Neural cell (in vitro differentiated cells): ENCODE measurements at regions not wholly inside any gene's neighbourhood (a gene's known extent, or its start where the extent isn't known, plus 50 kb on each side); places are given as distances from the start of the nearest gene placed in this dataset.

Experiments
- H2AFZ ChIP-seq: fragments of 200-600, 300-800 bp; sonication (generic), shearing (Covaris generic); 2 replicates; pipeline ENCODE4 v1.6.0; 2014; ENCODE audit warnings: low read depth, mild to moderate bottlenecking, antibody characterized with exemption, low read length, moderate library complexity
- H3F3A ChIP-seq: fragments of 200-600 bp; shearing (Covaris generic); 2 replicates; pipeline ENCODE4 v1.6.1; 2016; ENCODE audit warnings: mild to moderate bottlenecking, moderate library complexity, mixed read lengths, antibody characterized with exemption, low read length; ENCODE audit not compliant: insufficient read depth, poor library complexity, severe bottlenecking
- H3K27ac ChIP-seq: fragments of 200-600, 300-800 bp; sonication (generic), shearing (Covaris generic); 2 replicates; pipeline ENCODE4 v1.5.1; 2014; ENCODE audit warnings: mild to moderate bottlenecking, low read length, moderate library complexity
- H3K27me3 ChIP-seq: fragments of 300-800, 200-600 bp; sonication (generic), shearing (Covaris generic); 2 replicates; pipeline ENCODE4 v1.6.0; 2014; ENCODE audit warnings: mild to moderate bottlenecking, low read depth, low read length, moderate library complexity; ENCODE audit not compliant: insufficient read depth
- H3K36me3 ChIP-seq: fragments of 300-800, 200-600 bp; sonication (generic), shearing (Covaris generic); 2 replicates; pipeline ENCODE4 v1.5.1; 2014; ENCODE audit warnings: mild to moderate bottlenecking, antibody characterized with exemption, low read length, moderate library complexity; ENCODE audit not compliant: insufficient read depth
- H3K4me2 ChIP-seq: fragments of 300-800, 200-600 bp; sonication (generic), shearing (Covaris generic); 2 replicates; pipeline ENCODE4 v1.6.0; 2014; ENCODE audit warnings: mild to moderate bottlenecking, low read length
- H3K4me3 ChIP-seq: fragments of 300-800, 200-600 bp; sonication (generic), shearing (Covaris generic); 2 replicates; pipeline ENCODE4 v1.5.1; 2014; ENCODE audit warnings: mild to moderate bottlenecking, low read length, moderate library complexity
- H3K79me2 ChIP-seq: fragments of 200-600 bp; shearing (Covaris generic); replicated peaks from 2 replicates; pipeline ENCODE4 v1.6.0; 2014; ENCODE audit warnings: mild to moderate bottlenecking, low read length, moderate library complexity; ENCODE audit not compliant: insufficient read depth
- H3K9ac ChIP-seq: fragments of 300-800, 200-600 bp; sonication (generic), shearing (Covaris generic); 2 replicates; pipeline ENCODE4 v1.6.1; 2016; ENCODE audit warnings: mild to moderate bottlenecking, low read length, mixed read lengths
- H3K9me2 ChIP-seq: fragments of 200-600 bp; shearing (Covaris generic); 2 replicates; pipeline ENCODE4 v1.6.1; 2016; ENCODE audit warnings: mild to moderate bottlenecking, low read length, mixed read lengths; ENCODE audit not compliant: insufficient read depth
- H3K9me3 ChIP-seq: fragments of 200-600, 300-800 bp; sonication (generic), shearing (Covaris generic); 2 replicates; pipeline ENCODE4 v1.6.1; 2016; ENCODE audit warnings: mild to moderate bottlenecking, mixed run types, low read length, moderate library complexity, mixed read lengths
- H4K20me1 ChIP-seq: fragments of 200-600 bp; shearing (Covaris generic); 2 replicates; pipeline ENCODE4 v1.6.1; 2016; ENCODE audit warnings: mild to moderate bottlenecking, mixed run types; ENCODE audit not compliant: insufficient read depth
- CTCF ChIP-seq: fragments of 450-650 bp; IDR thresholded peaks from 2 replicates; pipeline ENCODE4 v1.5.1; 2014; ENCODE audit warnings: antibody characterized with exemption, mild to moderate bottlenecking, moderate library complexity; ENCODE audit not compliant: poor library complexity, severe bottlenecking
- EP300 ChIP-seq: fragments of 450-650 bp; conservative IDR thresholded peaks from 2 replicates; pipeline ENCODE4 v1.6.1; 2014; ENCODE audit warnings: antibody characterized with exemption, mild to moderate bottlenecking, moderate library complexity; ENCODE audit not compliant: poor library complexity, severe bottlenecking
- EZH2 ChIP-seq: fragments of 200-600, 300-800 bp; shearing (Covaris generic), sonication (generic); IDR thresholded peaks from 2 replicates; pipeline ENCODE4 v1.6.1; 2014; ENCODE audit warnings: antibody characterized with exemption, low read length, borderline replicate concordance, mild to moderate bottlenecking; ENCODE audit not compliant: insufficient read depth, poor library complexity, severe bottlenecking
- MXI1 ChIP-seq: fragments of 450-650 bp; conservative IDR thresholded peaks from 2 replicates; pipeline ENCODE4 v1.6.1; 2014; ENCODE audit warnings: antibody characterized with exemption, mild to moderate bottlenecking; ENCODE audit not compliant: poor library complexity, severe bottlenecking
- POLR2AphosphoS5 ChIP-seq: IDR thresholded peaks from 2 replicates; pipeline ENCODE4 v1.6.1; 2012
- RAD21 ChIP-seq: fragments of 450-650 bp; conservative IDR thresholded peaks from 2 replicates; pipeline ENCODE4 v1.6.1; 2014; ENCODE audit warnings: antibody characterized with exemption, mild to moderate bottlenecking, moderate library complexity
- SMC3 ChIP-seq: fragments of 450-650 bp; conservative IDR thresholded peaks from 2 replicates; pipeline ENCODE4 v1.6.1; 2014; ENCODE audit warnings: antibody characterized with exemption, mild to moderate bottlenecking, moderate library complexity; ENCODE audit not compliant: poor library complexity
- TAF1 ChIP-seq: IDR thresholded peaks from 2 replicates; pipeline ENCODE4 v1.6.1; 2012; ENCODE audit warnings: low read depth
- TF ChIP-seq, protein P1 (sequence below): IDR thresholded peaks from 2 replicates; pipeline ENCODE4 v1.6.1; 2012; ENCODE audit warnings: borderline replicate concordance

DNA sequence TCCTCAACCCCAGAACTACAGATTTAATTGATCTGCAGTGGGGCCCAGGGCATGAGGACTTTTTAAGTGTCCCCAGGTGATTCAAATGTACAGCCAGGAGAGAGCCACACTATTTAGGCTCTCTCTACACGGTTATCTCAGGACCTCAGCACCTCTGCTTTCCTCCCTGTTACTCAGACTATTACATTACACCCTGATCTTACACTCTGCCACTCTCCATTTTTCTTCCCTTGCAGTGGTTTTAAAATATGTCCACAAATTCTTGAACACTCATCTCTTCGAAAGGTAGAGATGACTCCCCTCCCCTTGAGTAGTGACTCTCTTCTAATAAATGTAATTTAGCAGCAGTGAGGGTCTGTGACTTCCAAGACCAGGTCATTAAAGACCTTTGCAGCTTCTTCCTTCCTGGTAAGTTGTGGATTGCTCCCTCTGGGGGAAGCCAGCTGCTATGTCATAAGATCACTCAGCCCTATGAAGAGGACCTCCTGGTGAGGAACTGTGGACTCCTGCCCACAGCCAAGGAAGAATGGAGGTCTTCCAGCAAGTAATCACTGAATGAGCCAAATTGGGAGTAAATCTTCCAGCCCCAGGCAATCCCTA, 87.5 kb upstream of the SSBP2 start:
- H3K9ac ChIP-seq, result no peak overlapping the region
- no peaks in the 10 kb centered on the region for H3K27me3 ChIP-seq
- TF ChIP-seq CTCF (no peak), SMC3 (no peak), MXI1 (no peak), EP300 (no peak), TAF1 (no peak), EZH2 (no peak), RAD21 (no peak)
- no peaks in the 10 kb centered on the region for H3K36me3 ChIP-seq
- H3K9me2 ChIP-seq, result no peaks in the 10 kb centered on the region
- H3K4me3 ChIP-seq, result no peak overlapping the region
- H3K9me3 ChIP-seq, result no peaks in the 10 kb centered on the region
- H3F3A ChIP-seq, result no peaks in the 10 kb centered on the region
- no peaks in the 10 kb centered on the region for H4K20me1 ChIP-seq
- H3K27ac ChIP-seq, result no peak overlapping the region
- H2AFZ ChIP-seq, result no peak overlapping the region
- no peaks in the 10 kb centered on the region for H3K79me2 ChIP-seq
- no peak overlapping the region for H3K4me2 ChIP-seq

DNA sequence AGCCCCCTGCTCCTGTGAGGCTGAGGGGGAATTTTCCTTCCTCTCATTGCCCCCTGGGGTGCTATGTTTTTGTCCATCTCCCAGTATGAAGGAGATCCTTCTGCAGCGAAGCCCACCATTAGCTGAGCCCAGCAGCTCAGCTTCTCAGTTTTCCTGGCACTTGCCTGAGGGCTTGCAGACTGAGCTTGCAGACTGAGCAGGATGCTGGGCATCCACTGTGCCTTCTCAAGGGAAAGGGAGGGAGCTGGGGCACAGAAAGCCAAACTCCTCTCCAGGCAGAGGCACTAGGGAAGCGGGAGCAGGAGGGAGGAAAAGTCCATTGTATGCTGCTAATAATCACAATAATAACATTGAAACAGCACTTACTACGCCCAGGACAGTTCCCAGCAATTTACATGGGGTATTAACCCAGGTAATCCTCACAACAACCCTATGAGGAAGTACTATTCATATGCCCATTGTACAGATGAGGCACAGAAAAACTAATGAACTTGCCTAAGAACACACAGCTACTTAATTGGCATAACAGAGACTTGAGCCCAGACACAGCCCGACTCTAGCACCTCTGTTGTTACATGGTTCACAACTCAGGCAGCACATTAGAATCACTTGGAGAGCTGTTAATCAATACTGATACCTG, 86.9 kb upstream of the SSBP2 start:
- no peak overlapping the region for H2AFZ ChIP-seq
- no peaks in the 10 kb centered on the region for H3K36me3 ChIP-seq
- no peaks in the 10 kb centered on the region for H3K79me2 ChIP-seq
- no peak overlapping the region for H3K4me2 ChIP-seq
- H3K9me2 ChIP-seq, result no peaks in the 10 kb centered on the region
- TF ChIP-seq MXI1, result no peak
- no peak for TF ChIP-seq SMC3
- TF ChIP-seq EP300, result no peak
- TF ChIP-seq RAD21, result no peak
- TF ChIP-seq EZH2, result no peak
- TF ChIP-seq, protein P1, sequence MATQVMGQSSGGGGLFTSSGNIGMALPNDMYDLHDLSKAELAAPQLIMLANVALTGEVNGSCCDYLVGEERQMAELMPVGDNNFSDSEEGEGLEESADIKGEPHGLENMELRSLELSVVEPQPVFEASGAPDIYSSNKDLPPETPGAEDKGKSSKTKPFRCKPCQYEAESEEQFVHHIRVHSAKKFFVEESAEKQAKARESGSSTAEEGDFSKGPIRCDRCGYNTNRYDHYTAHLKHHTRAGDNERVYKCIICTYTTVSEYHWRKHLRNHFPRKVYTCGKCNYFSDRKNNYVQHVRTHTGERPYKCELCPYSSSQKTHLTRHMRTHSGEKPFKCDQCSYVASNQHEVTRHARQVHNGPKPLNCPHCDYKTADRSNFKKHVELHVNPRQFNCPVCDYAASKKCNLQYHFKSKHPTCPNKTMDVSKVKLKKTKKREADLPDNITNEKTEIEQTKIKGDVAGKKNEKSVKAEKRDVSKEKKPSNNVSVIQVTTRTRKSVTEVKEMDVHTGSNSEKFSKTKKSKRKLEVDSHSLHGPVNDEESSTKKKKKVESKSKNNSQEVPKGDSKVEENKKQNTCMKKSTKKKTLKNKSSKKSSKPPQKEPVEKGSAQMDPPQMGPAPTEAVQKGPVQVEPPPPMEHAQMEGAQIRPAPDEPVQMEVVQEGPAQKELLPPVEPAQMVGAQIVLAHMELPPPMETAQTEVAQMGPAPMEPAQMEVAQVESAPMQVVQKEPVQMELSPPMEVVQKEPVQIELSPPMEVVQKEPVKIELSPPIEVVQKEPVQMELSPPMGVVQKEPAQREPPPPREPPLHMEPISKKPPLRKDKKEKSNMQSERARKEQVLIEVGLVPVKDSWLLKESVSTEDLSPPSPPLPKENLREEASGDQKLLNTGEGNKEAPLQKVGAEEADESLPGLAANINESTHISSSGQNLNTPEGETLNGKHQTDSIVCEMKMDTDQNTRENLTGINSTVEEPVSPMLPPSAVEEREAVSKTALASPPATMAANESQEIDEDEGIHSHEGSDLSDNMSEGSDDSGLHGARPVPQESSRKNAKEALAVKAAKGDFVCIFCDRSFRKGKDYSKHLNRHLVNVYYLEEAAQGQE, result no peak
- TF ChIP-seq TAF1, result no peak
- no peak for TF ChIP-seq POLR2AphosphoS5
- TF ChIP-seq CTCF, result no peak
- H3F3A ChIP-seq, result no peaks in the 10 kb centered on the region
- no peaks in the 10 kb centered on the region for H3K27me3 ChIP-seq
- H3K9ac ChIP-seq, result no peak overlapping the region
- no peak overlapping the region for H3K27ac ChIP-seq
- H3K4me3 ChIP-seq, result no peak overlapping the region
- H4K20me1 ChIP-seq, result no peaks in the 10 kb centered on the region
- H3K9me3 ChIP-seq, result no peaks in the 10 kb centered on the region
